HG03432 (cell line): ENCODE measurements at regions not wholly inside any gene's neighbourhood (a gene's known extent, or its start where the extent isn't known, plus 50 kb on each side); places are given as distances from the start of the nearest gene placed in this dataset.

Experiments used
- ATAC-seq: cut with Tn5 transposase; IDR thresholded peaks from one replicate; pipeline ENCODE4 v1.9.1; 2021; ENCODE audit warnings: mild to moderate bottlenecking, moderate library complexity; ENCODE audit not compliant: unreplicated experiment

DNA sequence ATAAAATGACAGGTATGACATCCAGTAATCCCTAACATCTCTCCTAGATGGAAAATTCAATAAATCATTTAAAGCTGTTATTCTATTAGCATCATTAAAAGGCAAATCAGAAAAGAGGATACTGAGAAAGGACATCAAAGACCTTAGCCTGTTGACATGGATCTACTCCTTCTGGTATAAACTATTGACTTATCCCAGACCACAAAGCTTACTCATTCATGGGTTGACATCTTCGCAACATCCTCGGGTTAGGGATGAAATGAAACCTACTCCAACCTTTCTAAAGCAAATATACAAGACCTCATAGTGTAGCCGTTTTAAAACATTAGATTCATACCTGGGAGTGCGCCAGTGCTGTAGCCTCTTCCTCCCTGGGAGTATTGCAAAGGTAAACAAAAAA lies 191.5 kb upstream of the BTG1 start:
- ATAC-seq = no peak

DNA sequence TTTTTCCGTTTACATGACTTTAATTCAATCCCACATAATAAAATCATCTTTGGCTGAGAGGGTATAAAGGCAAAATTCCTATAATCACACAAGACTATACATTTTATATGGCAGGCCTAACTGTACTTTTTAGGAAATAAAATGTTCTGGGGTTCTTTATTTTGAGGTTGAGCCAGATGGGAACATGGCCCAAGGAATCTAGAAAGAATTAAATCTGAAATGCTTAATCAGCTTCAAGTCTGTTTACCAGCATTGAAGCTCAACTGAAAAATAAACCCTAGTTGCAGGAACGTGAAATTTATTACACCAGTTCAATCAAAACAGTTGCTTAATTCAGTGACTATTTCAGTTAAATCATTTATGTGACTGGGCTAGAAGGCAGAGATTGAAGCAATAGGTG lies 191.0 kb upstream of the BTG1 start:
- ATAC-seq = no peak

DNA sequence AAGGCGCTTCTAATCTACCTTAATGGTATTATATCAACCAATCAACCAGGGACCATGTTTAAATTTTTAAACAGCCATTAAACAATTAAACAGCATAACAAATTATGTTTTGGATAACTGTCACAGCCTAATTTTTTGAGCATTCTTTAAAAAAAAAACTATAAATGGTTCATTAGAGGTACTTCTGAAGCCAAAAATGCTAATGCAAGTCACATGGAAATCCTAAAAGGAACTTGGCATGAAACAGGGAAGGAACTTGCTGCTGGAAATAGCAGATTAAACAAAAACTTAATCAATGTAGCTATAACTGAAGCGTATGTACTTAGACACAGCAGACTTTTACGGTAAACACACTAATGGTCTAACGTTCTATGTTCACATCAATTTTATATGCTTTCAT lies 190.2 kb upstream of the BTG1 start:
- ATAC-seq = no peak

DNA sequence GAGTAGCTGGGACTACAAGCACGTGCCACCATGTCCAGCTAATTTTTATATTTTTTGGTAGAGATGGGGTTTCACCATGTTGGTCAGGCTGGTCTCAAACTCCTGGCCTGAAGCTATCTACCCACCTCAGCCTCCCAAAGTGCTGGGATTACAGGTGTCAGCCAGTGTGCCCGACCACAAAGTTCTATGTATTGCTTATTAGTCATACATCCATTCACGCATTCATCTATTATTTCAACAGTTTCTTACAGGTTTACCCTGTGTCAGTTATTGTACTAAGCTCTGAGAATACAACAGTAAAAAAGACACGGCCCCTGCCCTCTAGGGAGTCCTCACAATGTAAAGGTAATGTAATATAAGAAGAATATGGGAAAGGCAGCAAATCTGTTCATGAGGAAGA lies 188.9 kb upstream of the BTG1 start:
- ATAC-seq = no peak

DNA sequence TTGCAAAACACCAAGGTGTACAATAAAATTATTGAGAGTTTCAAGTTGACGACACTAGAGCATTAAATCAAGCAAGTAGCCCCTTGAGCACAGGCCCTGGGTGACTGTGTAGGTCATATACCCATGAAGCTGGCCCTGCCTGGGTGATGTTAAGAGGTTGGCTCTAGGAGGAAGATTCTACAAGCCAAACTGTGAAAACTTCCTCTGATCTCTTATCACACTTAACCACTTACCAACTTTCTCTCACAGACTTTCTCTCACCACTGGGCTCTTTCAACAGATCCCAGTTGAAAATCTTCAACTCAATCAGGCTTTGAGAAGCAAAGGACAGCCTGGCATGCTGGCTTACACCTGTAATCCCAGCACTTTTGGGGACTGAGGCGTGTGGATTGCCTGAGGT lies 186.9 kb upstream of the BTG1 start:
- ATAC-seq = no peak

DNA sequence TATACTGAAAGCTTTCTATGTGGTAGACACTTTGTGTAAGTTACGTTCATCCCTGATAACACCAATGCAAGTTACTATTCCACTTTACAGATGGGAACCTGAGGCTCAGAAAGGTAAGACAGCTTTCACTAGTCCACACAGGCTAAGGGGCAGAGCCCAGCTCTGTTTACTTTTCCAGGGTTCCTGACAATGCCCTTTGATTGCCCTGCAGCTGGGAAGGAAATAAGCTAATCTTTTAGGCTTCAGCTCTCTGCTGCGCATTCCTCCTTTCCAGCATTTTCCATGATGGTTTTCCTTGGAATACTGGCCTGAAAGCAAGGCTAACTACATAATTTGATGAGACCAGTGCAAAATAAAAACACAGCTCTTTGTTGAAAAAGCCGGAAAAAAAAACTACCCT lies 185.7 kb upstream of the BTG1 start:
- ATAC-seq = no peak

DNA sequence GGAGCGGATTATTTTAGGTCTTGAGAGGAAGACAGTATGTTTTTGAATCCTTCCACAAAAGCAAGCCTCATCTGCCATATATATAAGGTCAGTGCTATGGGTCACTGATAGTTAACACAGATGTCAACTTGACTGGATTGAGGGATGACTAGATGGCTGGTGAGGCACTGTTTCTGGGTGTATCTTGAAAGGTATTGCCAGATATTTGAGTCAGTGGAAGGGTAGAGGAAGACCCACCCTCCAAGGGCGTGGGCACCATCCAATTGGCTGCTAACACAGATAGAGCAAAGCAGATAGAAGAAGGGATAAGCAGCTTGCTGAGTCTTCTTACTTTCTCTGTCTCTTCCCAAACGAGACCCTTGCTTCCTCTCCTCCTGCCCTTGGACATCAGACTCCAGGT lies 185.0 kb upstream of the BTG1 start:
- ATAC-seq = no peak

DNA sequence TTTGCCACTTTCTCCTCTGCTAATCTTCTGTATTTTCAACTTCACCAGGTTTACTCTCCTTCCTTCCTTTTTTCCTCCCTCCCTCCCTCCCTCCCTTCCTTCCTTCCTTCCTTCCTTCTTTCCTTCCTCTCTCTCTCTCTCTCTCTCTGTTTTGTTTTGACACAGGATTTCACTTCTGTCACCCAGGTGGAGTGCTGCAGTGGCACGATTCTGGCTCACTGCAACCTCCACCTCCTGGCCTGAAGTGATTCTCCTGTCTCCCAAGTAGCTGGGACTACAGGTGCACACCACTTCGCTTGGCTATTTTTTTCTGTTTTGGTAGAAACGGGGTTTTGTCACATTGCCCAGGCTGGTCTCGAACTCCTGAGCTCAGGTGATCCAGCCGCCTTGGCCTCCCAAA lies 181.2 kb upstream of the BTG1 start:
- no peak for ATAC-seq

DNA sequence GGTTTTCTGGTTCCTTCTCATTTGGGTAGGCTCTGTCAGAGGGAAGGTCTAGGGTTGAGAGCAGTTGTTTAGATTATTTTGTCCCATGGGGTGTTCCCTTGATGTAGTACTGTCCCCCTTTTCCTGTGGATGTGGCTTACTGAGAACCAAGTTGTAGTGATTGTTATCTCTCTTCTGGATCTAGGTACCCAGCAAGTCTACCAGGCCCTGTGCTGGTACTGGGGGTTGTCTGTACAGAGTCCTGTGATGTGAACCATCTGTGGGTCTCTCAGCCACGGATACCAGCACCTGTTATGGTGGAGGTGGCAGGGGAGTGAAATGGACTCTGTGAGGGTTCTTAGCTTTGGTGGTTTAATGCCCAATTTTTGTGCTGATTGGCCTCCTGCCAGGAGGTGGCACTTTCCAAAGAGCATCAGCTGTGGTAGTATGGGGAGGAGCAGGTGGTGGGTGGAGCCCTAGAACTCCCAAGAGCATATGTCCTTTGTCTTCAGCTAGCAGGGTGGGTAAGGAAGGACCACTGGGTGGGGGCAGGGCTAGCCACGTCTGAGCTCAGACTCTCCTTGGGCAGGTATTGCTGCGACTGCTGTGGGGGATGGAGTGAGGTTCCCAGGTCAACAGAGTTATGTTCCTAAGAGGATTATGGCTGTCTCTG lies 179.3 kb upstream of the BTG1 start:
- ATAC-seq = no peak

DNA sequence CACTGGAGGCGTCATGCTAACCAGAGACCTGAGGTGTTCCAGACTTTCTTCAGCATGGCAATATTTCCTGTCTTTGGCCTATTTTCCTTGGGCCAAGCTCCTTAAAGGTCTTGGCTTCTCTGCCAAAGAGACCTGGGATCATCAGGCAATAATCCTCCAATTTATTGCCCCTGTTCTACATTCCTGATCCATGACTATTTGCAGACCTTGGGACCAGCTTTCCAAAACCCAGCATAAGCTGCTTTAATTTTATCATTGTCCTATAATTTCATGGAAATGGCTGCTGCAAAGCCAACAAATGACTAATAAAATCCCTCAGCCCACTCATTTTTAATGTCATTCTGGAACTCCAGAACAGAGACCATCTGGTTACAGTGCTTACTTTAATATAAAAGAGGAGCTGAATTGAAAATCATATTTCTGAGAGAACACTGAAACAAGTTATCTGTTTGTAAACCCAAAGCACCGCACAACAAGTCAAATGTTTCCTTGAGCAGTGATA lies 166.9 kb upstream of the BTG1 start:
- no peak for ATAC-seq

DNA sequence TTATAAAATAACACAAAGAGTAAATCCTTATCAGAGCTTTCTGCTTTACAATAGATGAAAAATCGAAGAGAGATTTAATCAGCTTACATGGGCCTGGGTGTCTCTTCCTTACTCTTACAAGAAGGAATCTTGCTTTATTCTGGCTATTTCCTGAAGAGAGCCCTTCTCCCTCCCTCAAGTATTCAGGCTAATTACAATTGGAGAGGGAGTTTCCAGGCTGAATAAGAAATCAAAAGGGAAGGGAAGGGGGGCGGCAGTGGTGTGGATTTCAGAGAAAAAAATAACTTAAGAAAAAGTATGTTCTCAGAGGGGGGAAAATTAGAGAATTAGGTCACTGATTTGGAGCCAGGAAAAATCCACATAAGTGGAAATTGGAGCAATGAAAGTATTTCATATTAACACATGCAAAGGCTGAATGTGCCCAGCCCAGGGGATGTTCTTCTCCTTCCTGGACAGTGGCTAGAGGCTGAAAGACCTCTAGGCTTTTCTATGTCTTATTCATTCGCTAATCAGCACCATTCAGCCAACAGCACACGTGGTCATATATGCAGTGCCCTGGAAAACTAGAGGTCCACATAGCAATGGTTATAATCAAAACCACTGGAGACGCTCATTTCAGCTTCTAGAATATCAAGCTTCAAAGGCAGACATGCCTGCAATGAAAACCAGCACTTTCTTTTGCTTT lies 158.9 kb upstream of the BTG1 start:
- ATAC-seq = no peak

DNA sequence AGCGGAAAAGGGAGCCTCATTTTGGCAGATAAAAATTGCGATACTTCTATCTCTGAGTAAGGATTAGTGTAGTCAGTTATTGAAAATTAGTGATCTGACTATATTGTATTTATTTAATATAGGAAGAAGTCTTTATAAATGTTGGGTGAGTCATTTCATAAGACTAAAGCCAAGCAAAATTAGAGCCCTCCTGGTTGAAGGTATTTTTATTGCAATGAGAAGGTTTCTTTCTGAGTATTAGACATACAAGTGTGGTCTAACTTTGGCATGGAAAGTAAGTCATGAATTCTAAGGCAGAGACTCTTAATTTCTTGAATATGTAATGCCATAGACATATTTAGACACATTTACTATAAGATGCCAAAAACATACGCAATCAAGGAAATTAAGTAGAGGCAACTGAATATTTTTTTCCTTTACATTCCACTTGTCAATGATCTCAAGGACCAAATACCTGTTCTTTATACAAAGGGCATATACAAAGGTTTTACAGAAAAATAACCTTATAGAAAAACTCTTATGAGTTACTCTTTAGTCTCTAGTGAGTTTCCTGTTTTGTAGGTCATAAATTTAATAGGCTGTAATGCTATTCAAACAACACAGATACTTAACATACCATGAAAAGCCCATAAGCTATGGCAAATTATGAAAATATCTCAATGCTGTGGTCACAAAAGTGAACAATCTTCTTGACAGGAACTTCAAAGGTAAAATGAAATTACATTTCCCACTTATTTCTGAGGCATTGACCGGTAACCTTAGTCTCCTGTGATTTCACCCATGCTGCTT lies 156.6 kb upstream of the BTG1 start:
- no peak for ATAC-seq

DNA sequence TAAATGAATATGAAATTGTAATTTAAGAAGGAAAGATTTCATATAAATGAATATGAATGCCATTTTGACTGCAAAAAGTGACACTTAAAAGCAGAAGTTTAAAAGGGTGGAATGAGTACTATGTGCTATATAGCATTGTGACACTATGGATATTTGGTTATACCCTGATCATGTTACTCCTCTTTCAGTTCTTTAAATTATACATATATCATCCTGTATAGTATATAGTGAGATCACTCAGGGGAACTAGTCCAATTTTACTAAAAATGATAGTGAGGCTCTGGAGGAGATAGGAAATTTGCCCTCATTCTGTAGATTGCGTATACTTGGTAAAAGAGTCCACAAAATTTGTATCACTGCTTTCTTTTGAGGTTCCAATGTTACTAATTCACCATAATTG lies 155.7 kb upstream of the BTG1 start:
- ATAC-seq = no peak

DNA sequence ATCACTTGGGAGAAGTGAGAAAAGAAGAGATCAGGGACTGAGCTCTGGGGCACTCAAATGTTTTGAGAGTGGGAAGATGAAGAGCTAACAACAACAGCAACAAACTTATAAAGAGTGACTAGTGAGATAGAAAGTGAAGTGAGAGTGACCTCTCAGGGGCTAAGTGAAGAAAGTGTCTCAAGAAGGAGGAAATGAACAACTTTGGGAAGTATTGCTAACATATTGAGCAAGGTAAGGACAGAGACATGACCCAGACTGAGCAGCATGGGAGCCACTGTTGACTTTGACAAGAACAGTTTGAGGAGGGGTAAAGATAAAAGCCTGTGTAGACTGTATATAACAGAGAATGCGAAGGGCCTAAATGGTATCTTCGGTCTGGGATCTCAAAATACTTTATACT lies 155.1 kb upstream of the BTG1 start:
- ATAC-seq = no peak

DNA sequence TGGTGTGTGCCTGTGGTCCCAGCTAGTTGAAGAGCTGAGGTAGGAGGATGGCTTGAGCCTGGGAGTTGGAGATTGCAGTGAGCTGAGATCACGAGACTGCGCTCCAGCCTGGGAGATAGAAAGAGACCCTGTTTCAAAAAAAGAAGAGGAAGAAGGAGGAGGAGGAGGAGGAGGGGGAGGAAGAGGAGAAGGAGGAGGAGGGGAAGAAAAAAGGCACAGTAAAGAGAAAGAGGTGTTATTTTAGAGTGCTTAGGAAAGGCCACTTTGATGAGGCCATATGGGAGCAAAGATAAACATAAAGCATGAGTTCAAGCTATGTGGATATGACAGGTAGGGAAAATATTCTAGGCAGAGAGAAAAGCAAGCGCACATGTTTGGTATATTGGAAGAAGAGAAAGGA lies 154.1 kb upstream of the BTG1 start:
- no peak for ATAC-seq

DNA sequence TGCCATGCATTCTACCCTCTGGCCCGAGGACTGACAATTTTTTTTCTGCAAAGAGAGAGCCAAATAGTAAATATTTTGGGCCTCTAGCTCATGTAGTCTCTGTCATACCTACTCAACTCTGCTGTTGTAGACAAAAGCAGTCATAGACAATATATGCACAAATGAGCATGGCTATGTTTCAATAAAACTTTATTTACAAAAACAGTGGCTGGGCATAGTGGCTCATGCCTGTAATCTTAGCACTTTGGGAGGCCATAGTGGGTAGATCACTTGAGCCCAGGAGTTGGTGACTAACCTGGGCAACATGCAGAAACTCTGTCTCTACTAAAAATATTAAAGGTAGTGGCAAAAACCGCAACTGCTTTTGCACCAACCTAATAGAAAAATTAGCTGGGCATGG lies 153.7 kb upstream of the BTG1 start:
- ATAC-seq = no peak

DNA sequence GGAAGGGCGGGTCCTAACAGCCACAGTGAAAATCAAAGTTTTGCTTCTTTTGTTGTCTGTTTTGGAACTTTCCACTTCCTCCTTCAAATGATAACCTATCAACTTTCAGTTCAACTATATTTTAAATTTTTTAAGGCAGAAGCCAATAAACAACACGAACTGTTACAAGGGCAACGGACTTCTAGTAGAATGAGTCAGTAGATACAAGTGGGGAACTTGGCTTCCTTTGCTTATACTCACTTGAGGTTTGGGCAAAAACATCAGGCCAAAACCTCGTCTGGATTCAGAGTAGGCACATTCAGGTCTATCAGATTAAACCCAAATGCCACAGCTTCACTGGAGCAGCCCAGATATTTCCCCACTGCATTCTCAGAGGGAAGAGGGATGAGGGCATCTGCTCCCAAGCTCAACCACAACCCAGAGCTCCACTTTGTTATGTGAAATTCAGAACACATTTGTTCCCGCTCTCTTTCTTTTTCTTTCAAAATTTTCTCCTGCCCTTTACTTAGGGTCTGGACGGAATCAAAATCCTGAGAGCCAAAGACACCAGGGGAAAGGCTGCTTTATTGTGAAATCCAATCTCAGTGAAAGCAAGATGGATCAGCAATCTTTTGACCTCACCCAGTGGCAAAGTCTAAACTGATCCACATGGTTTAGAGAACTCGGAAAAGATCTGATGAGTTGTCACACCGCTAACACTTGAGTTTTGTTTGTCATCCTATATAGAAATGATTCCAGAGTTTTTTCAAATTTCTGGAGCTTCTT lies 152.5 kb upstream of the BTG1 start:
- peak; percentile 45 for ATAC-seq

DNA sequence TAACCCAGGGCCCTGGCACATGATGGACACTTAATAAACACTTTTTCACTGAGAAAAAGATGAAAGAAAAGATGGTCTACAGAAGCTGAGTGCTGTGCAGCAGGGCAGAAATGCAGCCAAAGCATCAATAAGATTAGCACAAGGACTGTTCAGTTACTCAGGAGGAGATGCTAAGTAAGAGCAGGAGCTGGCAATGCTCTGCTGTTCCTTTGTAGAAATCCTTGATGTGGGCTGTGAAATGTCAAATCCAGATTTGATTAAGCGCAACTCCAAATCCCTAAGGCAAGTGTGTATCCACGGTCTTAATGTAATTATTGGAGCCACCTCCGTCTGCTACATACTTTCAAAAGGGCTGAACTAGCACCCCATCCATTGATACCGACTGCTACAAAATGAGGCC lies 151.8 kb upstream of the BTG1 start:
- ATAC-seq = no peak

DNA sequence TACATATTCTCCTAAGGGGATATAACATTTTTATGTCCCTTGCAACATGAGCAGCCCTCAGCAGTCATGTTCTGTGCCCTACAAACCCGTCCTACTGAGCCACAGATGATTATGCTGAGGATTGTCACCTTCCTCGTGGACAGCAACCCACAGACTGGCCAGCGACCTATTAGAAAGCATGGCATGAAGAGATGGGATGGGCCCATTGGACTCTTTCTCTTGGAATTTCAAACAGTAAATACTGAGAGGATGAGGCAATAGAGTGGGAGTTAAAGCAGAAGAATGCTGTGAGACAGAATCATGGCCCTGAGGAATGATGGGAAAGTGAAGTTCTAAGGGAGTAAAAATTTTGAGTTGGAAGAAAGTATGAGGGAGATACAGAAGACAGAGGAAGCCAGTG lies 149.9 kb upstream of the BTG1 start:
- no peak for ATAC-seq

DNA sequence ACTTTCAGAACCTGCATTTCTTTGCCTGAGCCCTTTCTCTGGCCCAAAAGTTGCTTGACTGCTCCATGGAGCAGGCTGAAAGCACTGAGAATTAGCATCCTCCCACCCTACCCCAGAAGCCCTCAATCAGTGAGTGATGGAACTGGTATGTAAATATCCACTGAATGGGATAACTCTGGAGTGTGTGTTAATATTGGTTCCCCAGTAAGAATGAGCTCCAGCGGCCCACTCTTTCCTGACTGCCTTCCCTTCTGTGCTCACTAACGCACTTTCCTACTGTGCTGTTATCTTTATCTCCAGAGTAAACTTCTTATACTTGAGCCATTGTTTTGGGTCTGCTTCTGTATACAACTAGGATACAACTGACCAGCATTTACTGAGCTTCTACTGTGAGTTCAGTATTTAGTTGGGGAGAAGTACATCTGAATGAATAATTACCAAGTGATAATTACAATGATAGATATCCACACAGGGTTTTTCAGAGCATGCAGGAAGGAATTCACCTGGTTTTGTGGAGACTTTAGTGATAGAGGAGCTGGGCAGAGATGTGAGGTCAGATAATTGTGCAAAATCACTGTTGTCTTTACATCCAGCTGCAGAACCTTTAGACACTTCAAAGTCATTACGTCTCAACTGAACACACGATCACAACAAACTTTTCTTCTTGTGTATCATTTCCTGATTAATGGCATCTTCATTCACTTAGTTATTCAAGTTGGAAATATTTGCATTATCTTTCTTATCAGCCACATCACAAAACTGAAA lies 149.2 kb upstream of the BTG1 start:
- ATAC-seq = no peak

DNA sequence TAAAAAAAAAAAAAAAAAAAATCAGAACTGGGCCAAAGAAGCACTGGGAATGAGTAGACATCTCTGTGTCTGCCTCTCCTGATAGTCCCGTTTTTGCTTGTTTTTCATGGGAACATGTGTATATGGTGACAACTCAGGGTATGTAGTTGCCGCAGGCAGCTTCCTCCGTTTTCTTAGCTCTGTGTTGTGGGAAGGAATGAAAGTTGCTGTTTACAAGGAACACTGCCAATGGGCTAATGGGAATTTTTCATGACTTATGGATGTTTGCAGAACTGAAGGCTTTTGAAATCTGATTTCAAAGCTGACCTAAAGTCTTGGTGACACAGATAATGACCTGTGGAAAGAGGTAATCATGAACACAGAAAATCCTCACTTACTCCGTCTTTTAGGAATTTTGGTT lies 146.4 kb upstream of the BTG1 start:
- no peak for ATAC-seq
